NCI-H2081 (cell line): ENCODE measurements at regions not wholly inside any gene's neighbourhood (a gene's known extent, or its start where the extent isn't known, plus 50 kb on each side); places are given as distances from the start of the nearest gene placed in this dataset.

Experiments used
- DNase-seq, 2 experiments: peaks; one replicate each; lab custom pipeline; 2025; lab: John Stamatoyannopoulos, UW

DNA sequence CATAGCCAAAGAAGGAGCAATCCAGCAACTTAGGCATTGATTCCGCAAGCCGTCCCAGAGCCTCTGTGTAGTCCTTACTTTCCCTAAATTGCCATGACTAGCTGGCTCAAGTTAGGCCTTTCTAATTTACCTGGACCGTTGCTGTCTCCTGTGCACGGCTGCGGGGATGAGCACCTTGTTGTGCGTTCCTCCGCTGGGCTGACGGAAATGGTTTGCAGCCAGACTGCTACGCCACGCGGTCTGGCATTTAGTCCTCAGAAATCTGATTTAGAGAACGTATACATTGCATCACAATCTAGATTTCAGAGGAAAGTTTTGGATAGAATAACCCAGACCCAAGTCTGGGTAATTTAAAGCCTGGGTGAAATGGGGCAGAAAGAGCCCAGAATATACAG is 133.2 kb upstream of the ARHGAP5 start:
- DNase-seq, result no peak

GRCh38 chr14:31944256-31945073 is 132.6 kb upstream of the ARHGAP5 start:
- DNase-seq, result no peak

DNA sequence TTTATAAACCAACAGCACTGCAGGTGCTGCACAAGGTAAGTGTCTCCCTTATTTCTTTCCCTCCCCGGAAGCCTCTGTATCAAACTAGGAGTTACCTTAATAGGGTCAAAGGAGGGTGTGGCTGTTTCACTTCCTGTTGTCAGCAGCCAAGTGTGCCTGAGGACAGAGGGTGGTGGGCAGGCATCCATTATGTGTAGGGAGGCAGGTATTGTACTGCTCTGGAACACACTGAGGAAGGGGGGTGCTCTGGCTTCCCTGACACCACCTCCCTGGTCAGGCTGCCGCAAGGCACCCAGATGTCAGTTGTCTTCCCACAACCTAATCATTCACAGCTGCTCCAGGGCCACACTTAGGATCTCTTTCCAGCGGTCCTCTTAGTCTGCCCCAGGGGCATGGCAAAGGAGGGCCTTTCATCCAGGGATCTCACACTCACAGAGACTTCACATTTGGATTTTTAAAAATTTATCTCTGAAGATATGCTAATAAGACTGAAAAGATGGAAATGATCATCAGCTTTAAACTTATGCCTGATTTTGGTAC is 132.0 kb upstream of the ARHGAP5 start:
- peak; percentile 69 to 72 for DNase-seq

GRCh38 chr14:31945701-31946100 is 131.4 kb upstream of the ARHGAP5 start:
- no peak for DNase-seq

GRCh38 chr14:31947076-31947475 is 130.0 kb upstream of the ARHGAP5 start:
- DNase-seq, result no peak

DNA sequence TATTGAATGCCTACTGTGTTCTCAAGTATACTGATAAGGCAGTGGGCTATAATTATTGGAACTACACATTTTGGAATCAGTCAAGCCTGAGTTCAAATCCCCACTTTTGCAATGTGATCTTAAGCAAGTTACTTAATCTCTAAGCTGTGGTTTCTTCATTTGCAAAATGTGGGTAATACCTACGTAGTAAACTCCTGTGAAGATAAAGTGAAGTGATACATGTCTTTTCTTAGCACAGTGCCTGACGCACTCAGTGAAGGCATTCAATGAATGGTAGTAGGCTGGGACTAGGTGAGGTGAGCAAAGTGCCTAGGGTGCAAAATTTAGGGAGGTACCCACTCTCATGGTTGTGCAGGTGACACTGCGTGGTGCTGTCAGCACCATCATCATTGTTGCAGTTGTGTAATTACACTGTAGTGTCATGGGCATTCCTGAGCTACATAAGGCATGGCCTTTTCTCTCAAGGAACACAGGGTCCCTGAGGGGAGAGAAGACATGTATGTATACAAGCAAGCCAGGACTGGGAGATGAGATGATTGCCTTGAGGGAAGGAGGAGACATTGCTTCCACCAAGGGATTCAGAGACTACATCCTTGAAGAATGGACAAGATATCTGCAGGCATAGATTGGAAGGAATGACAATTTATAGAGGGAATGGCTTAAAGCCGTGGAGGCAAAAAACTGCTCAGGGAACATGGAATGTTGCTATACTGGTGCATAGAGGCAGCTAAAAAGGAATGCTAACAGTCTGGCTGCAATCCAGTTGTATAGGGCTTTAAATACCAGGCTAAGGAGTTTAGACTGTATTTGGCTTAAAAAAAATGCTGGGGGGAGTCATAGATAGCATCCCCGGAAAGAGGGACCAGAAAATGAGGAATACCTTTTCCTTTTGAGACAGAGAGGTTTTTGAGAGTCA is 129.2 kb upstream of the ARHGAP5 start:
- DNase-seq, result no peak

- DNase-seq, result no peak
Observed at GRCh38 chr14:31949709-31950108, 127.4 kb upstream of the ARHGAP5 start.

DNA sequence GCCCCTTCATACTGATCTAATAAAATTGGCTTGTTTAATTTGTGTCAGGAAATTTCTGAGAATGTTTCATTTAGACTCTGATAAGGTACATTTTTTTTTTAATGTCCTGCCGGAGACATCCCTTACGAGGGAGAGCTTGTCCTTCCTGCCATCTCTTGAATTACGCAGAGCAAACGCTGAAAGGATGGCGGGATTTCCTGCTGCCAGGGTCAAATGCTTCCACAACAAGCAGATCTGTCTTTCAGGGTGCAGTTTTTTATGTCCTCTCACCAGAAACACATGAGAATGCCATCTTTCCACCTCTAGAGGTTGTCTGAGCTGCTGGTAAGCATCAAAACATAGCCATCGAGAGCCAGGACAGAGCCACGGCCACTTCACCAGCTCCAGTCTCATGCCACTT is 126.8 kb upstream of the ARHGAP5 start:
- no peak for DNase-seq

- DNase-seq, result peak; percentile 77 to 90
Observed at GRCh38 chr14:31950764-31951637, 126.1 kb upstream of the ARHGAP5 start.

- DNase-seq, result no peak
Observed at GRCh38 chr14:31951638-31951964, 125.5 kb upstream of the ARHGAP5 start.

GRCh38 chr14:31952573-31952972 is 124.5 kb upstream of the ARHGAP5 start:
- no peak for DNase-seq

DNA sequence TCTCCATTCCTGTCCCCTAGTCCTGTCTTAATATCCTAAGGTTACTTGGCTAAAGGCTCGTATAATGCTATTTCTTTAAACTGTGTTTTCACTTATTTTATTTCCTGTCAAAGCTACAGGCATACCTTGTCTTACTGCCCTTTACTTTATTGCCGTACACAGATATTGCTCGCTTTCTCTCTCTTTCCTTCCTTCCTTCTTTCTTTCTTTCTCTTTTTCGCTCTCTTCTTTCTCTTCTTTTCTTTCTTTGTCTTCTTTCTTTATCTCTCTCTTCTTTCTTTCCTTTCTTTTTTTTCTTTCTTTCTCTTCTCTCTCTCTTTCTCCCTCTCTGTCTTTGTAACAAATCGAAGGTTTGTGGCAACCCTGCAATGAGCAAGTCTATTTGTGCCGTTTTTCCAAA is 123.9 kb upstream of the ARHGAP5 start:
- DNase-seq, result no peak

GRCh38 chr14:31954991-31955390 is 122.1 kb upstream of the ARHGAP5 start:
- DNase-seq, result no peak

DNA sequence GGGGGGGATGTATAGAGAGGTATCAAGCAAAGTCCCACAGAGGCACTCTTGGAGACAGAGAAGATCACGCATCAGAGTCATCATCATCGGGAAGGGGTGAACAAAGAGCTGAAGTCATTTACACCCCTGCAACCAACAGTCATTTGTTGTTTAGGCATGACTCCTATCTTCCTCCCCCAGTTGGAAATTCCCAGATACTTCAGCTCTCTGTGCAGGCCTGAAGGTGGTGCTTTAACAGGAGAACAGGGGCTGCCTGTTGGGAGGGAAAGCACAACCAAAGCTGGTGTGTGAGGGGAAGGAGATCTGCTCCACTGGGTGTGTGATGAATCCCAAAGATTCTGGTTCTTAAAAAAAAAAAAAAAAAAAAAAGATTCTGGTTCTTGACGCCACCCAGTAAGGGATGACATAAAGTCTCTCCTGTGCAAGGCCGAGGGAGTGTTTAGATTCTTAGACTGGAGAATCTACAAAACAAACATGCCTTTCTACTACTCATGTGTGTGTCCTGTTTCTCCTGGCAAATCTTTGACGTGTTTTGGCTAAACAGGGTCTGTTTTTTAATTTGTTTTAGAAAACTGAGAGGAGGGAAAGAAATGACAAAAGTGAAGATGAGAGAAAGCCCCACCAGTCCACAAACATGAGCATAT is 121.0 kb upstream of the ARHGAP5 start:
- no peak for DNase-seq

DNA sequence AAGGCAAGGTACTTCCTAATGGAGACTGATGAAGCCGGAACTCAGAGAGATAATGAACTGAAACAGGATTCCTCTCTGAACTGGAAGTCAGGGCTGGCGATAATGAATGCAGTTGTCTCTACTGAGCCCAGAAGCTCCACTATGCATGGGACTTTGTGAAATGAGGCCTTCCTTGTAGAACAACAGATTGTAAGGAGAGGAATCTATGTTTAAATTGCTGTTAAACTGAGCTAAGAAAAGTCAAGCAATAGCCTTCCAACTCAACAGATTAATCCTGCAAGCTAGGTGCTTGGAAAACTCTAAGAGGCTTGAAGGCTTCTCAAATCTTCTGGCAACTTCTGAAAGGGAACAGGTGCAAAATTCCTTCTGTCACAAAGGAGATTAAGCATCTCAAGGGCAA is 119.5 kb upstream of the ARHGAP5 start:
- no peak for DNase-seq

DNA sequence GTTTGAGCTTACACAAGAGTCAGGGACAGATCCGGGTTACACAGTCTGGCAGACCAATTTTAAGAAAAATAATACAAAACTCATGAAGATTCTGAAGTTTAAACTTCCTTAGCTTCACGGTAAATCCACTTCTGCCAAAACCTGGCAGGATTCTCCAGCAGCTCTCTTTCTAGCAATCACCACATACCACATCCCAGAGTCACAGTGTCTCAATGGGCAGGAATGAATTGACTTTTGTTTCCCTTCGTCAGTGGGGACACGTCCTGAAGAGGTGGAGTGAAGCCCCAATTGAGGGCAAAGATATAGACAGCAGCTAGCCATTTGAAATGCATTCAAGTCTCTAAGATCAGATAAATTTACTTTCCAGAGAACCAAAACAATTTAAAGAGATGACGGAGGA is 117.1 kb upstream of the ARHGAP5 start:
- no peak for DNase-seq

- no peak for DNase-seq
Observed at GRCh38 chr14:31961896-31962295, 115.2 kb upstream of the ARHGAP5 start.

DNA sequence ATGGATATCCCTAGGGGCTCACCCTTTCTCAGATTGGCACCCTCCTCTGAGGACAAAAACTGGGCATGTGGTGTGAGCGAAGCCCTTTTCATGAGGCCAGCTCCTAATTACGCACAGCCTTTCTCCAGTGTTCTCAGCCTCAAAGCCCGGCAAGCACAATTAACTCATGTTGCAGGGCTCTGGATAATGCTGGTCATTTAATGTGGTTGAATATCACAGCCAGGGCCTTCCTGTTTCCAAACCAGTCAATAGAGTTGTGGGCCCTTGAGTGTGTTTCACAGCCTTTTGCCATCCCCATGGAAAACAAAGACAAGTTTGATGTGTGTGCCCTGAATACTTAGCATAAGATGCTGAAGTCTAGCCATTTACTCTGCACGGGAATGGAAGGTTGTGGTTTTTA is 114.2 kb upstream of the ARHGAP5 start:
- no peak for DNase-seq

DNA sequence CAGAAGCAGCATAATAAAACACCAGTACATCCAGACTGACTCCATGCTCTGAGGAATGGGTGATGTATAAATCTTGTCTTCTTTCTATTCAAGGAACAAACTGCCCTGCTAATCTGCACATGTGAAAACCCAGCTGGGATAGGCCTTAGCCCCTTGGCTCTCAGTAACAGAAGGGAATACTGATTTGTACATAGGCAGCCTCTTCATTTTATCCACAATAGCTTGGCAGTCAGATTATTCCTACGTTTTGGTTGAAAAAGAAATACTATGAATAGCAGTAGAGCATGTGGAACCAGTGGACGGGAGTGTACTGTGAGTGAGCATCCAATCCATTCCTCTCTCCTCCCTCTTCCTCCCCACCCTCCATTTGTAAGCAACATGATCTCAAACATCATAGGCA is 113.5 kb upstream of the ARHGAP5 start:
- DNase-seq, result no peak

GRCh38 chr14:31964490-31964889 is 112.6 kb upstream of the ARHGAP5 start:
- no peak for DNase-seq

DNA sequence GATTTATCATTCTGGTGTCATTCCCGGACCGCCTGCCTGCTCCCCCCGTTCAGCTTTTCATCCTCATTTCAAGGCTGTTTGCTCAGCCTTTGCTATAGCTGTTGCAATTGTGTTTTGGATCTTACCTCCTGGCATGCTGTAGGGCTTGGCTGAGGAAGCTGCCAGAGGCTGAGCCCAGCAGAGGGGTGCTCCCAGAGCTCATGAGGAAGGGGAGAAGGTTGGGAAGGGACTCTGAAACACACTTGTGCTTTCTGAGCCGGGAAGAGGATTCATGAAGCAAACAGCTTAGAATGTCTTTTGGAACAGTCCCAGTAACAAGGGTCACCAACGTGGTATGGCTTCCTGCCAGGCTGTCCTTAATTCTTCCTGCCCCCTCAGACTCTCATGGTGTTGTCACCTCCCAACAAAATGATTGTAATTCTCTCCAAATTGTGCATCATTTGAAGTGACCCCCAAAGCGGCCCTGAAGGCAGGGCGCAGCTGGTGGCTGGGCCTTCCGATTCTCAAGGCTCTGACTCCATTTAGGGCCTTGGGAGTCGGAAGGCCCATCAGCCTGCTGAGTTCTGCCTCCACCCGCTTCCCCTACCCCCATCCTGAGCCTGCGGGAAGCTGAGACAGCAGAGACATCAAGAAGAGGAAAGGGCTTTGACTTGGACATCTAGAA is 111.9 kb upstream of the ARHGAP5 start:
- DNase-seq, result no peak
